ENCODE measurements at regions not wholly inside any gene's neighbourhood (a gene's known extent, or its start where the extent isn't known, plus 50 kb on each side); places are given as distances from the start of the nearest gene placed in this dataset.

DNA sequence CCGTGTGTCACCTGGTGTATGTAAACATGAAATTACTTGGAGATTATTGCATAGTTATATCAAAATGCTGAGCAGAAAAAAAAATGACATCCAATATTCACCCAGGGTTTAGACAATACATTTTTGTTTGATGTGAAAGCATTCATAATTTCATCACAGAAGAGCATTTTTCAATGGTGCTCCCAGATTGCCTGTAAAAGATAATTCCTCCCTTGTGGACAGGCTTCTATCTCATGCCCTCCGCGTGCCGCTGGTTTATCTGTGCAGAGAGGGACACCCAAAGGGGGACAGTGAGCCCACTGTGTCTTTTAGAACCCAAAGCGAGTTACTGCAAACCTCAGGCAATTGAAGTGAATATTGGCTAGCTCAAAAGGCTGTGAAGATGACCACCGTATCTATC lies 126.2 kb upstream of the KLF6 start:
- no peak for DNase-seq (ENCODE audit: low spot score)

DNA sequence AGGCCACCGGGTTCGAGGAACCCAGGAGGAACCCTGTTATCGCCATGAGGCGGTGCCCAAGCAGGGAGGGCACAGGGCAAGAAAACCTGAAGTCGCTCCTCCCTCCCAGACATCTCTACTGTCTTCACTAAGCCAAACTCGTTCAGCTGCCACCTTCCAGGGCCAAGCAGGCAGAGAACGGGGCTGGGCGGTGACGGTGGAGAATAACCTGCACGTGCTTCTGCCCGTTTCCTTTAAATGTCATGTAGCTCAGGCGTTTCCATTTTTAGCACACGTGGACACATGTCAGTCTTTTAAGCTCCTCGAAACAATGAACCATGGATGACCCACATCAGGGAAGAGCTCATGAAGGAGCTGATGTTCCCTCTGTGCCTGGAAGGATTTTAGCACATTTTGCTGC lies 124.3 kb upstream of the KLF6 start:
- no peak for DNase-seq (ENCODE audit: low spot score)

DNA sequence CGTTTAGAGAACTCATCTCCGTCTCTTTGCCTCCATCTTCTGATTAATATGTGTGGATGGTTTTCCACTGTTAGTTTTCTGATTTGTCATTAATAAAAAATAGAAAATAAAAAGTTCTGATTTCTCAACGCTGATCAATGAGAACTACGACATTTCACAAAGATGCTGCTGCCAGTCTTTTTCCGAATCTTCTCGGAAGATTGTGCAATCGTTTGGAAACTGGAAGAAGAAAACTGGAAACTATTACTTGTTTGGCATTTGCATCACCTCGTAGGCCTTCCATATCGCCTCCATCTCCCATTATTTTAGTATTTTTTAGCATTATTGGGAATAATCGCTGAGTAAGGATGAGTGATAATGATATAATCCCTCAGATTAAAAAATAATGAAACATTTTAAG lies 123.2 kb upstream of the KLF6 start:
- no peak for DNase-seq (ENCODE audit: low spot score)

DNA sequence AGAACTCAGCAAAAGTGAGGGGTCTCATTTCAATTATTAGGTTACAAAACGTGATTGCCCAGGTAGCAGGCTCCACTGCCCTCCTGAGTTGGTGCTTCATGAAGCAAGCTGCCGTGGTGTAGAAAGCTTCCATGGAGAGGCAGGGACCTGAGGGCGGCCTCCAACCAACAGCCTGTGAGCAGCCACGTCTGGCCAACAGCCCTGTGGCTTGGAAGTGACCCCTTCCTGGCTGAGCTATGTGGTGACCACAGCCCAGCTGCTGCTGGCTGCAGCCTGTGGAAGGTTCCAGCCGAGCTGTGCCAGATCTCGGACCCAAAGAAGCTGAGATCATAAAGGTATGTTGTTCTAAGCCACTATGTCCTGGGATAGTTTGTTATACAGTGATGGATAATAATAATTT lies 122.5 kb upstream of the KLF6 start:
- no peak for DNase-seq (ENCODE audit: low spot score)

DNA sequence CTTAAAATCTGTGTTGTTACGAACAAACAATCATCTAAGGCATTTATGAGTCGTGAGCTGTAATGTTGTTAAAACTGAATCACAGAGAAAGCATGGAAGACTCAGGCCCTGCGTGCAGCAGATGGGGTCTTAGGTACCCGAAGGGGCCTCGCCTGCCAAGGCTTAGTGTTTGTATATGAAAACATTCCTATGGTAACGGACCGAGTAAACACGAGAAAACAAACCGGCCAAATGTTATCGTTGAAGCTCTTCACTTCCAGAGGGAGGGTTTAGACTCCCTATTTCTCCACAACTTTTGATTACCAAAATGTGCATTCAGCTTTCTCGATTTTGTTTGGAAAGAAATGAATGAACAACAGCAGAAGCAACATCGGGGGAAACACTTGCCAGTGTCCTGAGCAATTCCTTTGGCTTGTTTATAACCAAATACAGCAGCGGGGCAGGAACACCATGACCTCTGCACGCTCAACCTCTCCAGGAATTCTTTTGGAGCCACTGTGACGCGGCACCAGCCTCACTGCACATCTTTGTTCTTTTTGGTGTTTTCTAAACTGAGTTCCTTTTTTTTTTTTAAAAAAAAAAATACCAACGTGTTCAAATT lies 121.6 kb upstream of the KLF6 start:
- DNase-seq (ENCODE audit: low spot score) = peak; percentile 33

DNA sequence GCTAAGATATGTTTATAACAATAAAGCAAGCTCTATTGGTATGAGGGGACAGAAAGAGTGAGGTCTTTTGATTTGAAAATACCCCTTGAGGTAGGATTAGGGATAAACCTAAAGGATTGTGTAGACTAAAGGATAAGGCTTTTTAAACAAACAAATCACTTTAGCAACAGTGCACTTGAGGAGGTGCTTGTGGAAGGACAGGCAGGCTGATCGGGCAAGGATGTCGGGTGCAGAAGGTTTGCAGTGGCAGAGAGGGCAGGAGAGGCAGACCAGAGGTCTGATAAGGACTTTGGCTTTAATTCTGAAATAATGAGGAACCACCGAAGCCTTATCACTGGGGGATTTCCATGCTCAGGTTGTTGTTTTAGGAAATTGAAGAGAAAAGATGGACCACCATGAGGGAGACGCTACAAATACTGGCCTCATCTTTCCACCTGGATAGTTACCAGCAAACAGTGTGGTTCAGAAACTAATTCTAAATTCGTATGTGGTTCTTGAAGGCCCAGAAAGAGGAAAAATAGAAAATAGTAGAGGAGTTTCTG lies 119.5 kb upstream of the KLF6 start:
- DNase-seq (ENCODE audit: low spot score) = no peak

DNA sequence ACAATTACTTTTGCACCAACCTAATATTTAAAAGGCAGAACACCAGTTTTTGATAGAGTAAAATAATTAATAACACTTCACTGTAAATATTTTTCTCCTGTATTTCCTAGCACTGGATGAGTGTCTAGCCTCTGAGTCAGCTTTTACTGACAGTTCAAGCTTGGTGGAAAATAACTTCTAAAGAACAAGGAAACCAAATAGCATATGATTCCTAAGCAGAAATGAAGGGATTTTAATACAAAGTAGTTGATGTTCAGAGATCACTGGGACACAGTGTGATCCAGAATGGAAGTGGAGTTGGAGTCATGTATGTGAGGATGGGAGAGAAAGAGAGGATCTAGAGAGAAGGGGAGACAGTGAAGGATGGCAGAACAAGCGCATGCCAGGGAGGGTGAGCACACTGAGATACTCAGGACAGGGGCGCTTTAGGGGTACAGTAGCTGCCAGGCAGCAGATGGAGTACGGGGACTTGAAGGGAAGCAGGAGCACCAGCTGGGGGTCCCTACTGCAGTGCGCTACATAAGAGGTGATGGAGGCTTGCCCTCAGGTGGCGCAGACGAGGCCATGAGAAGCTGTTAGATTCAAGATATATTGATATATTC lies 117.9 kb upstream of the KLF6 start:
- DNase-seq (ENCODE audit: low spot score) = no peak

DNA sequence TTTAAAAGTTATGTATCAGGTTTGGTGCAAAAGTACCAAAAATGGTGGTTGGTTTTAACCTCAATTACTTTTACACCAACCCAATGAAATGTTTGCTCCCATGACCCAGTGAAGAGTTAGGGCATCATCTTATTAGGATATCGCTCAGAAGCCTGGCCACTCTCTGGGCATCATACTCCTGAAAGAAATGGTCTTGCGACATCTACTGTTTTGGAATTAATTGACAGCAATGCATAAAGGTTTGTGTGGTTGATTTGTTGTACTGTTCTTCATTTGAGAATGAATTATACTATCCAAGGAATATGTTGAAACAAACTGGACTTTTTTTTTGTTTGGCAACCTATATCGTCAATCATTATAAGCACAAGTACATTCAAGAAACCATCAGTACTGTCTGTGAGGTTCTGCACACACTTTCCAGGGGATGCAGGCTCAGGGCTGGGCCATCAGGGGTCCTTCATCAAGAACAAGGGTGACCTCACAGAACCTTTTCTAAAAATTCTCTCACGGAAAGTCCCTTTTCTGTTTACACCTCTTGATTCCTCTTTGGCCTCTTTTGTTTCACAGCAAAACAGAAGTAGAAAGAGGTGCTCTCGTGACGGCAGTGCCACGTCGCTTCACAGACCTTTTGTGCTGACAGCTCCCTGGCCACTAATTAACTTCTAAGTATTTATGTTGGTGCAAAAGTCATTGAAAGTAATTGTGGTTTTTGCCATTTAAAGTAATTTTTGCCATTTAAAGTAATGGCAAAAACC lies 117.2 kb upstream of the KLF6 start:
- peak; percentile 57 for DNase-seq (ENCODE audit: low spot score)

DNA sequence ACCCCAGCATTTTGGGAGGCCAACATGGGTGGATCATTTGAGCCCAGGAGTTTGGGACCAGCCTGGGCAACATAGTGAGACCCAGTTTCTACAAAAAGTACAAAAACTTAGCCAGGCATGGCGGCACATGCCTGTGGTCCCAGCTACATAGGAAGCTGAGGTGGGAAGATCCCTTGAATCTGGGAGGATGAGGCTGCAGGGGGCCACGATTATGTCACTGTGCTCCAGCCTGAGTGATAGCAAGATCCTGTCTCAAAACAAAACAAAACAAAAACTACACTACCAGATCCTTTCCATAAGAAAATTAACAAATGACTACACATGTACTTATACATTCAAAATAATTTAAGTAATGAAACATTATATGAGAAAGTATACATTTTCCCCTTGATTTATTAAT lies 116.4 kb upstream of the KLF6 start:
- no peak for DNase-seq (ENCODE audit: low spot score)

DNA sequence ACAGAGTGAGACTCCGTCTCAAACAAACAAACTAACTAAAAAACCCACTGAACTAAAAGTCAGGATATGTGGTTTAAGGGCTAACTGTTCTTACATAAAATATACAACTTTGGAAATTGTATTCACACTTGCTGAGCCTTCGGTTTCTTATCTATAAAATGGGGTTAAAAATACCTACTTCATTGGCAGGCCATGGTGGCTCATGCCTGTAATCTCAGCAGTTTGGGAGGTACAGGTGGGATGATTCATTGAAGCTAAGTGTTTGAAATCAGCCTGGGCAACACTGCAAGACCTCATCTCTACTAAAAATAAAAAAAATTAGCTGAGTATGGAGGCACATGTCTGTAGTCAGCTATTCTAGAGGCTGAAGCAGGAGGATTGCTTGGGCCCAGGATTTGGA lies 115.4 kb upstream of the KLF6 start:
- no peak for DNase-seq (ENCODE audit: low spot score)

DNA sequence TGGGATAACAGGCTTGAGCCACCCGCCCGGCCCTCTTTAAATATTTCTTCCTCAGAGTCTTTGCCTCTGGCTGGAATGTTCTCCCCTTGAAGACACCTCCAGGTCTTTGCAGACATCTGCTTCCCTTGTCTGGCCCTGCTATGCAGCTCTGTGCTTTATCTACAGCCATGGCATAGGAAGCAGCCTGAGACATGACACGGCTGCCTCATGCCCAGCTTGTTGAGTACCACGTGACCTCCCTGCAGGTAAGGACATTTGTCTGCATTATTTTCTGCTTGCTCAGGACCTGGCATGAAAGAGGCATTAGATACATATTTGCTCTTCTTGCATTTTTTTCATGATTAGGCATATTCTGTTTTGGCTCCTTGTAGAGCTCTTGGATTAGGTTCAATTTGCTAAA lies 113.8 kb upstream of the KLF6 start:
- peak; percentile 59 for DNase-seq (ENCODE audit: low spot score)

DNA sequence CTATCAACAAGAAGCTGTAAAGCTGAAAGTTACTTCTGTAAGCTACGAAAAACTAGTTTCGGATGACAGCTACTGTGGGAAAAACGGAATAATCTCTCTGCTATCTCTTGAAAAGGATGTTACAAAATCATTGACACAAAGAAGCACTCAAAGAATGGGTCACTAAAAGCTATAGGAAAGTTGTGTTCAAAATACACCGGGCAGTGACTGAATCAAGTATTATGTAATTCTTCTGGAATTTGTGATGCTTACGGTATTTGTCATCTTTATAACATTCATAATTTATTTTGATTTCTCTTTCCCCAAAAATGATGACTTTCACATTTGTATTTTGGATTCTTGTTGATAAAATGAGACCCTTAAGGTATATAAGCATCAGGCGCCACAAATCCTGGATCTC lies 112.1 kb upstream of the KLF6 start:
- DNase-seq (ENCODE audit: low spot score) = no peak

DNA sequence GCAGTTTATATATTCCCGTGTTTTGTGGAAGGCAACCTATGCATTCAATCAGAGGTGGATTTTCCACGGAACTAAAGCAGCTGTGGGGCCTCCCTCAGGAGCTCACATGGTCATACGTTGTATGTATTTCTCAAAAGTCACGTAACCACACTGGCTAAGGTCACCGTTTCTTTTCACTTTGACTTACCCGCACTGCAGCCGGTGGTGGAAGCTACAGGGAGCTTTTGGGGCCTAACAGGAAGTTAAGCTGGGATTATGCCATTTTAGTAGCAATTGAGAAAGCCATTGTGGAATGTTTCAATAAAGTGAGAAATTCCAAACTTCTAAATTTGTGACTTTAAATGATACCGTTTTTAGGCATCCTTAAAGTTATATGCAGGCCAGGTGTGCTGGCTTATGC lies 111.2 kb upstream of the KLF6 start:
- no peak for DNase-seq (ENCODE audit: low spot score)

DNA sequence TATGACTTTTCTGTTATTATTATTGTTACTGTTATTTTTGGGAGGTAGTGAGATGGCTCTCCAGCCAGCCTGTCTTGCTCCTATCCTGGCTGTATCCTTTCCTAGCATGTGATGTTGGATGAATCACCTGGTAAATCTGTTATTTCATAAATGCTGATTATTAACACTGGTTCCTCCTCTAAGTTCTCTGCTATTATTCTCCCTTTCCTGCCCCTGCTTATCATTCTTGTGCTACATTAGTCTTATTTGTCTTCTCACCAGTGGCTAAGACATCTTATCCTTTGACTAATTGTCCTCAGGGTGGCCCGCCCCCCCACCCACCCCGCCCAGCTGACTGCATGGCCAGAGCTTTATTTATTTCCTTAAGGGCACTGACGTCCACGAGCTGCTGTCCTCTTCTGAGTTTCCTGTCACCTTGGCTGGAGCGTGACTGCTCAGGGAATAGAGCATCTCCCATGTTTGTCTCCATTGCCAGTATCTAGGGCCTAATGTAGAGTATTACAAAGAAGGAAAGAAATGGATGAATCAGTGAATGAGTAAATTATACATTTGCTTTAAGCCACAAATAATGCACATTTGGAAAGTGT lies 110.1 kb upstream of the KLF6 start:
- no peak for DNase-seq (ENCODE audit: low spot score)

DNA sequence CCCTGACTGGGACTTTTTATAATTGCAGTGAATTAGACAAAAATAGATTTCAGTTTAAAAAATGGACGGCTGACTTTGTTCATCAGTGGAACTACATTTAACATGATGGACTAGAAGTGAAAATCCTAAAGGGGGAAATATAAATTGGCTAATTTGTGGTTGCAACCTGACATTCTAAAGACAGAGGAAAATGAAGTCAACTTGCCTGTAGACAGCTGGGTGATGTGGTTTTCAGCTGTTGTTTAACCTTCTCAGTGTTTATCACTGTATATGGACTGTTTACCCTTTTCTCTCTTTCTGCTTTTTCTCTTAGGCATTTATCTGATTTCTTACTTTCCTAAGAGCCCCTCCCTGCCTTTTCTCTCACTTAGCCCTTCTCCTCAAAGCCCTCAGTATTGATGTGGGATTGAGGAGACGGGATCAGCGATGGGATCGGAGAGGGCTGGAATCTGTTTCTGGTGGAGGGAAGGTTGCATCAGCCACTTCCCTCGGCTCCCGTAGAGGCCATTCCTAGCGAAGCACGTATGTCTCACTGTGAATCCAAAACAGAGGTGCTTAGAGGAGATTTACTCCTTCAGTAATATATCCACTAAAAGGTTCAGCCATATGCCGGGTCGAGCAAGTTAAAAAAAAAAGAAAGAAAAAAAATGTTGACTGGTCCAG lies 109.0 kb upstream of the KLF6 start:
- DNase-seq (ENCODE audit: low spot score) = no peak

DNA sequence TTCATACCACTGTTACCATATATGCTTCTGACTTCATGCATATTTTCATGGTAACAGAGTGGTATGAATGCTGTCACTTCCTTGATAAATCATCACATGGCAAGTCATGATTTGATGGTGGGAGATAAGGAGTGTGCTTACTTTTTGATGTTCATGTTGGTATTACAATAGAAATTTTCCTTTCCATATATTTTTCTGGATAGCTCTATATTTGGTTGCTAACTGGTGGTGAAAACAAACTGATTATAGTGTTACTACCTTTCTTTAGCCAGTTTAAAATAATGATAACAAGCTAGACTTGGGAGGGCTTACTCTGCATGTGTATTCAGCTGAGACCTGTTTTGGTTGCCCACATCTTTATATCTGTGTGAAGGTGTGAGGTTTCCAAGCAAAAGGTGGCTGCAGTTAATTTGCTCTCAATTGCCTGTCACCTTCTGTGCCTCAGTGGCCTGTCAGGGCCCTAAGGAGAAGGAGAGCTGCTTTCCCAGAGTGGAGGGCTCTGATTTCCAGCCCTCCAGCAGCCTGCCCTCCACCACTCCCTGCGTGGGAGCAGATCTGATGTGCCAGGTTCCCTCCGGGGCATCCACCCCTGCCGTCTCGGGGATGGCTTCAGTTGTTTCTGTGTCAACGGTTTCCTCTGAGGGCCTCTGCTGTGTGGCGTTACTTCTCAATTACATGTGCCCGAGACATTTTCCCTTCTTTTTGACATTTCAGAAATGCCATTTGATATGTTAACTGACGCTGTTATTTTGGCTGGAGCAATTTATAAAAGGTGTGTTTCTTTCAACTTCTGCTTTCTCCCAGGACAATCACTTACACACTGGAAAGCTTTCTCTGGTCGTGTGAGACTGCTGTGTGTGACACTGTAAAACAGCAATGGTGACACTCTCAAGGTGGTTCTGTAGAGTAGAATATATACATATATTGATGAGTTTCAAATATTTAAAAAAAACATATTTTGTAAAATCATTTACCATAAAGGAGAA lies 107.7 kb upstream of the KLF6 start:
- no peak for DNase-seq (ENCODE audit: low spot score)

DNA sequence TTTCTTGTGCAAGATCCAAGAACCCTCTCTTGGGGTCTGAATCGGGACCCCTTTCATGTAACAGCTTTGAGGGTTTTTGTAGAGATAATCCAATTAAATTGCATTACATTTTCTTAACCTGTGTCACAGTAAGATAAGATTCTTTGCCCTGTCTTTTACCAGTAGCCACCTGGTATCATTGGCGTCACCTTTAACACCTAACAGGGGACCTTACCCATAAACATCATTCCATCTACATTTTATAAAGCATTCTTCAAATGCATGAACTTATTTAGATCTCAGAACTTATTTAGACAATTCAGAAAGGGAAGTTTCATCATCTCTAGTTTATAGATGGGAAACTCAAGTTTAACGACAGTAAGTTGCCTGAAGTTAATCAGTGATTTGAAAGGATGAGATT lies 106.4 kb upstream of the KLF6 start:
- no peak for DNase-seq (ENCODE audit: low spot score)

DNA sequence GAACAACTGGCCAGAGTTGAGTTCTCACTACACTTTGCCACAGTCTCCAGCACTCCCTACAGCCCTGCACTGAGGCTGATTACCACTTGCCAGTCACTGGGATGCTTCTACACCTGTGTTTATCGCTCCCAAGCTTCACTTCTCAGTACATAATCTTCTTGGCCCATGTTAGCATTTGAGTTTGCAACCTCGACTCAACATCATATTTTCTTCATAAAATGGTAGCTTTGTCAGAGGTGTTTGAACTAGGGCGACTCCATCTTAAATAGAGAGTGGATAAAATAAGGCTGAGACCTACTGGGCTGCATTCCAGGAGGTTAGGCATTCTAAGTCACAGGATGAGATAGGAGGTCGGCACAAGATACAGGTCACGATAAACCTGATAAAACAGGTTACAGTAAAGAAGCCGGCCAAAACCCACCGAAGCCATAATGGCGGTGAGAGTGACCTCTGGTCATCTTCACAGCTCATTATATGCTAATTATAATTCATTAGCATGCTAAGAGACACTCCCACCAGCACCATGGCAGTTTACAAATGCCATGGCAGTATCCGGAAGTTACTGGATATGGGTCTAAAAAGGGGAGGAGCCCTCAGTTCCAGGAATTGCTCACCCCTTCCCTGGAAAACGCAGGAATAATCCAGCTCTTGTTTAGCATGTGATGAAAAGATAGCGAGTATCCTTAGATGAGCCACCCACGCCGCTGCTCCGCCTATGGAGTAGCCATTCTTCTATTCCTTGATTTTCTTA lies 105.8 kb upstream of the KLF6 start:
- no peak for DNase-seq (ENCODE audit: low spot score)

DNA sequence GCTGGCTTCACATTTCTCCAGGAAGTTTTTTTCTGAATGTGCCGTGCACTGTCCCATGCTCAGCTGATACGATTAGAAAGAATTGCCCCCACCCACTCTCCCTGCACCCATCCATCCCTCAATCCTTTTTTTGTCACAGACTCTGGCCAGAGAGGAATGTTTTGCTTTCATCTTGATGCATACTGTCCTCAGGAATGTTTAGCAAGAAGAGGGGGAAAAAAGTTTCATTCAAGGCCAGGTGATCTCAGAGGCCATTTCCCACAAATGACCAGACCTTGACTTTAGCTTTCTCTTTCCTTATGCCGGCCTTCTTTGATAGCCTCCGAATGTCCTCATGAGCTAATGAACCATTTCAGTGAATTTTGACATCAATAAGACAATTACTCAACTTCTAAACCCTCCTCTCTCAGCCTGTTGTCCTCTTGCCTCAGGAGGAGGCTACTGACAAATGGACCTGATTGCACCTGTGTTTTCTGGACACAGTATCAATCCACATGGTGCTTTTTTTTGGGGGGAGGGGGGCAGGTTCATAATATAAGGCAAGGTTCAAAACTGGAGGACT lies 105.0 kb upstream of the KLF6 start:
- peak; percentile 63 for DNase-seq (ENCODE audit: low spot score)
